Rectal smooth muscle tissue (tissue), 1 donor: ENCODE measurements at regions not wholly inside any gene's neighbourhood (a gene's known extent, or its start where the extent isn't known, plus 50 kb on each side); places are given as distances from the start of the nearest gene placed in this dataset.

Source experiments
- H3K27ac ChIP-seq: one replicate; pipeline ENCODE4 v1.7.0; 2013; ENCODE audit warnings: low read depth, low read length, inconsistent platforms
- H3K27me3 ChIP-seq: one replicate; pipeline ENCODE4 v1.7.0; 2013; ENCODE audit warnings: low read length; ENCODE audit not compliant: control insufficient read depth, insufficient read depth
- H3K36me3 ChIP-seq: one replicate; pipeline ENCODE4 v1.7.0; 2013; ENCODE audit warnings: low read length; ENCODE audit not compliant: control insufficient read depth, insufficient read depth
- H3K4me1 ChIP-seq: one replicate; pipeline ENCODE4 v1.7.0; 2013; ENCODE audit warnings: low read length; ENCODE audit not compliant: control insufficient read depth, insufficient read depth
- H3K4me3 ChIP-seq: one replicate; pipeline ENCODE4 v1.7.0; 2013; ENCODE audit warnings: low read length
- H3K9ac ChIP-seq: one replicate; pipeline ENCODE4 v1.7.0; 2013; ENCODE audit warnings: low read length

DNA sequence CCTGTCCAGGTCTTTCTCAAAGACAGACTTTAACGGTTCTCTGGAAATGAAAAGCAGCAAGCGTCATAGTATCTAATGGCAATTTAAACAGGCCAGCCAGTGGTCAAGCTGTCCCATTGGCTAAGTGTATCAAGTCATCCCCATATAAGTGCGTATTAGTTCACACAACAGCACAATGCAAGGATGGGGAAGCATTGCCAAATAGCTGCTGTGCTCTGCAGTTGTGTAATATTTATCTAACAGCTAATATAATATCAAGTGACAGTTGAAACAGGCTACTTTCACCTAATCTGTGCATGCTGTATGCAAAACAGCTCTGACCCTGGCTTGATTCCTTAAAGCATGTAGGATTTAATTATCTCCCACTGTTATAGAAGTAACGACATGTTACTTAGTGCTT lies 134.8 kb upstream of the PPARGC1A start:
- Histone ChIP-seq H3K4me3 (no peak overlapping the region), H3K9ac (no peak overlapping the region), H3K27me3 (no peaks in the 10 kb centered on the region), H3K4me1 (no peaks in the 10 kb centered on the region), H3K27ac (no peak overlapping the region), H3K36me3 (no peaks in the 10 kb centered on the region)

DNA sequence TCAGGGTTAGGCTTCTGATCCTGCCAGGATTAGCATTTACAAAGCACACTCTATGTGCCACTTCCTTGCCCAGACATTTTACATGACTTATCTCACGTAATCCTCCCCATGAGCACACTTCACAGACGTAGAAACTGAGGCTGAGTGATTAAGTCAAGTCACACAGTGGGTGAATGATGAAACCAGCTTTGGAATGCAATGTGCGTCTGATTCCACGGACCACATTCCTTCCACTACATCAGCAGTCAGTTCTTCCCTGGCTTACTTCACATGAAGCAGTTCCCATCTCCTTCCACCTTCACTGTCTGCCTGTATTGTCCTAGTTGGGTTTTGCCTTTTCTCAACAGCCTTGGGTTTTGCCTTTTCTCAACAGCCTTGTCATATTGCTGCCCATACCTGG lies 134.3 kb upstream of the PPARGC1A start:
- Histone ChIP-seq H3K36me3 (no peaks in the 10 kb centered on the region), H3K4me3 (no peak overlapping the region), H3K4me1 (no peaks in the 10 kb centered on the region), H3K27ac (no peak overlapping the region), H3K27me3 (no peaks in the 10 kb centered on the region), H3K9ac (no peak overlapping the region)

DNA sequence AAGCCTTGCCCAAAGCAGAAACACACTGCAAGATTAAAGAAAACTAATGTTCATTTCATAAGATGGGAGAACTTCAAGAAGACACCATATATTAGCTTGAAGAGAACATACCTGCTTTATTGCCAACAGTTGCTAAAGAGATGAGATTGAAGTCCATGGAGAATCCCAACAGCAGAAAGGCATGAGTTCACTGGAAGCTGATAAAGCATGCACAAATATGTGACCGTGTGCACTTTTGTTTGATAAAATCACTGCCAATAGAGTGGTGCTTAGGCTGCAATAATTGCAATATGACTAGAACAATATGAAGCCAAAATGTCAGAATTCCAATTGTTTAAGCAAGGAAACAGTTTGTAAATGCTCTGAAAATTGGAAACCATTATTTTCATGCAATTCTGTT lies 125.9 kb upstream of the PPARGC1A start:
- no peaks in the 10 kb centered on the region for H3K36me3 ChIP-seq
- no peak overlapping the region for H3K27ac ChIP-seq
- H3K27me3 ChIP-seq = no peaks in the 10 kb centered on the region
- H3K4me1 ChIP-seq = no peaks in the 10 kb centered on the region
- no peak overlapping the region for H3K9ac ChIP-seq
- H3K4me3 ChIP-seq = no peak overlapping the region

DNA sequence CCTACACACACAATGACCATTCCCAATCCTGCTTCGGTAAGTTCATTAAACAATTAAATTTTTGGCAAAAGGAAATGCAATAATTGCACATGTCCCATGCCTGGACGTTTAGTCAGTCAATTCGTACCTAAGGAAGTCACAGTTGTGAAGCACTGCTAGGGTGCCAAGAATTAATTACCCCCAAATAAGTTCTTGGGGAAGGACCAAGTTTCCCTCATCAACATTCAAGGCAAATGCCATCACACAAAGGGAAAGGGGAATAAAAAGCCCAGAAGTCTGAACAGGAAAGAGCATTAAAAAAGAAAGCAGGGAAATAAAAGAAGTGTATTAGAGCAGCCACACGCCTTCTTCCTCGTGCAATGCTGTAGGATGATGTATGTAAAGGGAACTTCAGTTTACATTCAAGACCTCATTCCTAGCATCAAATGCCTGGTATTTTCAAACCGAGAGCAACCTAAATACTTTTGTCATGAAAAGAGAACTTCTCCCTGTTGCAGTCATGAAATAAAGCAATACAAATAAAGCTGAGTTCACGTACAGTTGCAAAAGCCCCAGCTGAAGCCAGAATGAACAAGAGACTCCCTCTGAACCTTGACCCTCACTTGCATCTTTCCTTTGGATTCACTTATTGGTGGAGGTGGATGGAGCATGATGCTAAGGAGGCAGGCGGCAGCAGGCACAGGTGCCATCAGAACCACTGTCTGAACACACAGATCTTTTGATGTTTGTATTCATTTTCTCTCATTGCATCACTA lies 124.0 kb upstream of the PPARGC1A start:
- Histone ChIP-seq H3K4me1 (no peaks in the 10 kb centered on the region), H3K36me3 (no peaks in the 10 kb centered on the region), H3K27ac (no peak overlapping the region), H3K4me3 (no peak overlapping the region), H3K27me3 (no peaks in the 10 kb centered on the region), H3K9ac (no peak overlapping the region)

DNA sequence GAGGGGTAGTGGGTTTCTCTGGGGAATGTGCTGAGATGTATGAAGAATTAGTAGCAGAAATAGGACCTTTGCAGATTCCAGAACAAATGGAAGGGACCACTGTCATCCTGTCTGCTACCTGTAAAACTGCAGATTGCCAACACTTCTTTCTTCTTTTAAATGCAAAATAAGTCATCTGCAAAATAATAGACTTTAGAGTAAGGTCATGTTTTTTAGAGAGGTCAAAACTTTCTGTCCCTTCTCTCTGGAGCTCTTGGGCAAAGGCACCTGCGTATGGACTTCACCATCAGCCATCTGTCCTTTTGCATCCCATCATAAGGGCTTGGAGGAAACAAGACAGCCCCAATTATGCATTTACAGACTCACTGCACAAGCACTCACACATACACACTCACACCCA lies 121.1 kb upstream of the PPARGC1A start:
- no peaks in the 10 kb centered on the region for H3K36me3 ChIP-seq
- H3K4me3 ChIP-seq = no peak overlapping the region
- no peaks in the 10 kb centered on the region for H3K27me3 ChIP-seq
- no peak overlapping the region for H3K27ac ChIP-seq
- no peak overlapping the region for H3K9ac ChIP-seq
- no peaks in the 10 kb centered on the region for H3K4me1 ChIP-seq

DNA sequence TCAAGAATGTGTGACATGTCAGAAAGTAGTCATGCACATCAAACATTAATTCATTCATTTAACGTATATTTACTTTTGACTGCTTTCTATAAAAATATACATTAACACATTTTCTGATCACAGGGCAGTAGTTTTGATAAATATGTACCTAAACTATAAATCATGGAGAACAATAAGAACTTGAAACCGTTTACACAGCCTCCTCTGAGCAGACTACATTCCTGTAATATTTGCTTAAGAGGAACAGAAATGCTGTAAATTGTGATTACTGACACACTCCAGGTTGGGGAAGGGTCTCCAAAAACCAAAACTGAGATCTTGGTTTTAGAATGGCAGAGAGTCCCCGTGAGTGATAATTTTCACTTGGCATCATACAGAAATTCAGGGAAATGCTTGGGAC lies 120.7 kb upstream of the PPARGC1A start:
- Histone ChIP-seq H3K9ac (no peak overlapping the region), H3K27ac (no peak overlapping the region), H3K36me3 (no peaks in the 10 kb centered on the region), H3K4me1 (no peaks in the 10 kb centered on the region), H3K27me3 (no peaks in the 10 kb centered on the region), H3K4me3 (no peak overlapping the region)

DNA sequence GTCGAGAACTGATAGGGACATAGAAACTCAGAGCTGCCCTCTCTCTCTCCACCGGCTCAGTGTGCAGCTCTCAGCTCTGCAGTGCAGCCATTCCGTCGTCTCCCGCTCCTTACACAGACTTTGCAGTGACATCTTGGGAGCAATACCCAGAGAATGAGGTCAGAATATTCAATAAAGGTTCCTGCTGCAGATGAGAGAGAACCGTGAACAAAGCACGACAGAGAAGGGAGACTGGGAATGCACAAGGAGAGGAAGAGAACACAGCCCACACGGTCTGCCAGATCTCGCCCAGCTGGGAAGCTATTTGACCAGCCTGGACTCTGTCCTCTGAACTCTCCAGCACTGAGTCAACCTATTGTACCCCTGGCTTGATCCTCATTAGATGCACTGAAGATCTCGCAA lies 118.0 kb upstream of the PPARGC1A start:
- Histone ChIP-seq H3K9ac (no peak overlapping the region), H3K4me3 (no peak overlapping the region), H3K27ac (no peak overlapping the region)

DNA sequence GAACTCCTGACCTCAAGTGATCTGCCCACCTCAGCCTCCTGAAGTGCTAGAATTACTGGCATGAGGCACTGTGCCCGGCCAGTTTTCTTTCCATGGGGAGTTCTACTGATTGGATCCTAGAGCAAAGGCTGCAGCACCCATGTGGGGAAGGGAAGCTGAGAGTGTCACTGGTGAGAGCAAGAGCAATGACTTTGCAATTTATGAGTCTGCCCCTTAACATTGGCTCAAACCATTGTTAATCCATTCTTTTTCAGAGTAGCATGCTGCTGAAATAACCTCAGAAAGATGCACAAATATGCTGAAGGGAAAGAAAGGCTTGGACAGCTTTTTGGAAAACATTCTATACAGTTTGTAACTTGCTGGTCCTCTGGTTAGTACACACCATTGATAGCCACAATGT lies 116.4 kb upstream of the PPARGC1A start:
- no peaks in the 10 kb centered on the region for H3K36me3 ChIP-seq
- no peaks in the 10 kb centered on the region for H3K27me3 ChIP-seq
- H3K4me1 ChIP-seq = no peaks in the 10 kb centered on the region
- no peak overlapping the region for H3K4me3 ChIP-seq
- H3K9ac ChIP-seq = no peak overlapping the region
- H3K27ac ChIP-seq = no peak overlapping the region

More for the DNA sequence above, 118.0 kb upstream of the PPARGC1A start:
- Histone ChIP-seq H3K36me3 (no peaks in the 10 kb centered on the region), H3K27me3 (no peaks in the 10 kb centered on the region), H3K4me1 (no peaks in the 10 kb centered on the region)

DNA sequence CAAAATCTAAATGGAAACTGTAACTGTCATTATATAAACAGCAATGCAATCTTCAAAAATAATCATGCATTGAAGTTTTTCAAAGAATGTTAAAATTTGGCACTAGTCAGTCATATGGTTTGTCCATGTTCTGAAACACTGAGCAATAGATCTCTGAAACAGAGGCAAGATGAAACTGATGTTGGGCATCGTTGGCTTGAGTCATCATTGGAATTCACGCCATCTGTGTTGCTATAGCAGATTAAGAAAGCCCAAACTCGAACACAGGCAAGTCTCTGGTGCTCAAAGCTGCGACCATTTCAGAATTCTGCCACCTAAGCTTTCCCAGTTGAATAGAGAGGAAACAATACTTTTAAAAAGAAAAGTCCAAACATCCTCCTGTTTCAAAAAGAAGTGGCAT lies 114.1 kb upstream of the PPARGC1A start:
- H3K27me3 ChIP-seq = no peaks in the 10 kb centered on the region
- H3K27ac ChIP-seq = no peak overlapping the region
- H3K4me1 ChIP-seq = no peaks in the 10 kb centered on the region
- H3K36me3 ChIP-seq = no peaks in the 10 kb centered on the region
- H3K9ac ChIP-seq = no peak overlapping the region
- H3K4me3 ChIP-seq = no peak overlapping the region

DNA sequence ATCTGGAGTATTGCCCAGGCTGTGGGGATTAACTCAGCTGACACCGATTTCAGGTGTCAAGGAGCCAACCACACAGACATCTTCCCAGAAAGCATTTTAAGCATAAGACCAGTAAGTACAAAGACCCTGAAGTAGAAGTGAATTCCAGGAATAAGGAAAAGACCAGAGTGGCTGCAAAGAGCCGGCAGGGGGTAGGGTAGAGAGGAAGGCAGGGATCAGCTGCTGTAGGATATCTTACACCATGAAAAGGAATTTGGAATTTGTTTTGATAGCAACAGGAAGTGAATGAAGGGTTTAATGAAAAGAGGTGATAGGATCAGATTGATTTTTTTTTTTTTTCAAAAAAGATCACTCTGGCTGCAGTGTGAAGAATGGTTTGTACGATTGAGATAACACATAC lies 113.6 kb upstream of the PPARGC1A start:
- no peak overlapping the region for H3K9ac ChIP-seq
- no peak overlapping the region for H3K27ac ChIP-seq
- H3K36me3 ChIP-seq = no peaks in the 10 kb centered on the region
- H3K27me3 ChIP-seq = no peaks in the 10 kb centered on the region
- no peak overlapping the region for H3K4me3 ChIP-seq
- no peaks in the 10 kb centered on the region for H3K4me1 ChIP-seq

DNA sequence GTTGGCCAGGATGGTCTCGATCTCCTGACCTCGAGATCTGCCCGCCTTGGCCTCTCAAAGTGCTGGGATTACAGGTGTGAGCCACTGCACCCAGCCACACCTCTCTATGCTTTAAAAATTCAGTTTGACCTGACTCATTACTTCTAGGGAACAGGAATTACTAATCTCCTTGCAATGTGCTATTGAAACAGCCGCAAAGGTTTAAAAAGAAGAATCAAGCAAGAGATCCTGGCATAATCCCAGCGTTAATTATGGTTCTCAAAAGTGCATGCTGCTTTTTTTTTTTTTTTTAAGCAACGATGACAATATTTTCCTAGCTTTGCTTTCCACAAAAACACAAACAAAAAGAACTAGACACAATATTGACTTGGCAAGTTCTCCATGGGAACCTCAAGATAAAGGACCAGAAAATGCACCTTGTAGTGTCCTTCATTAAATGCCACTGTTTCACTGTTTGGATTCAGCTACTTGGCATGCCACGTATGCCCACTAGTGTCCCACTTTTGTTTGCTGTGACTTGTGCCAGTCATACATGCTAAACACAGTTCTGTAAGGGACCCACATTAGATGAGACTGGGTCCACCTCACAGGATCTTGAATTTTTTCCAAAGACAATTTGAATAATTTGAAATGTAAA lies 112.6 kb upstream of the PPARGC1A start:
- Histone ChIP-seq H3K27ac (no peak overlapping the region), H3K4me1 (no peaks in the 10 kb centered on the region), H3K9ac (no peak overlapping the region), H3K36me3 (no peaks in the 10 kb centered on the region), H3K27me3 (no peaks in the 10 kb centered on the region), H3K4me3 (no peak overlapping the region)

DNA sequence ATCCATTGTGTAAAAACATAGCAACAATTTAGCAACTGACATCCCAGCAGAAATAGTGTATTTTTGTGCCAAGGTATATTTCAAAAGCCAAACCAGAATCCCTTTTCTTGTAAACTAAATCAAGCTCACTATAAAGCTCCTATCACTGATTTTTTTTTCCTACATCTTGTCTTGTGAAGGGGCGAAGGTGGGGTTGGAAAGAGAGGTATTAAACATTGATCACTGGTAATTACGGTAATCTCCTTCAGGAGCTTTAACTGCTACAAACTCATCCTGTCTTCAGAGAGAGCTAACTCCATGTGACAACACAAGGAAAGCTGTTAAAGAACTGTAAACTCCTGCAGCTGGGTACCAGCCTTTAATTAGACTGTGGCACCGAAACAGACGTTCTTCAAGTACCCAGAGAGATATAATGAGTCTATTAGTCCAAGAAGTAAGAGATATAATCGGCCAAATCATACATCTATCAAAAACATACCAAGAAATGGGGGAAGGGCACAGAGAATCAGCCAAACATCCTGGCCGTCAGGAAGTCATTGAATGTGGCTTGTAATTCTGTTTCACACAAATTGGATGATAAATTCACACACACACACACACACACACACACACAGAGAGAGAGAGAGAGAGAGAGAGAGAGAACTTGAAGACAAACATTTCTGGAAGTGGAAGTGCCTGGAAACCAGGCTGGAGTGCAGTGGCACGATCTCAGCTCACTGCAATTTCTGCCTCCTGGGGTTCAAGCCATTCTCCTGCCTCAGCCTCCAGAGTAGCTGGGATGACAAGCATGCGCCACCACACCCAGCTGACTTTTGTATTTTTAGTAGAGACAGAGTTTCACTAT lies 111.9 kb upstream of the PPARGC1A start:
- H3K27ac ChIP-seq = no peak overlapping the region
- no peaks in the 10 kb centered on the region for H3K36me3 ChIP-seq
- H3K27me3 ChIP-seq = no peaks in the 10 kb centered on the region
- no peak overlapping the region for H3K4me3 ChIP-seq
- H3K9ac ChIP-seq = no peak overlapping the region
- no peaks in the 10 kb centered on the region for H3K4me1 ChIP-seq
